ENCODE measurements at regions not wholly inside any gene's neighbourhood (a gene's known extent, or its start where the extent isn't known, plus 50 kb on each side); places are given as distances from the start of the nearest gene placed in this dataset.

GRCh38 chr7:12761111-12761510 is 73.7 kb downstream of the ARL4A start:
- TF ChIP-seq CTCF (IDR thresholded peaks at IDR 0.05; ENCODE audit: low read depth, low read length) (no peak), EZH2phosphoT487 (IDR thresholded peaks at IDR 0.05; ENCODE audit: low read depth) (no peak)

Data from OCI-LY3 (cell line).